NCI-H524 treated with DMSO at 0.1 percent for 48 hours (cell line): ENCODE measurements at regions not wholly inside any gene's neighbourhood (a gene's known extent, or its start where the extent isn't known, plus 50 kb on each side); places are given as distances from the start of the nearest gene placed in this dataset.
"Not testable (repeated sequence)": the region's sequence is repeated elsewhere in the genome, so short reads cannot be mapped to it uniquely, and the experiment has no call there.

ENCODE experiments used
- DNase-seq: peaks from one replicate; lab custom pipeline; 2025; lab: John Stamatoyannopoulos, UW

DNA sequence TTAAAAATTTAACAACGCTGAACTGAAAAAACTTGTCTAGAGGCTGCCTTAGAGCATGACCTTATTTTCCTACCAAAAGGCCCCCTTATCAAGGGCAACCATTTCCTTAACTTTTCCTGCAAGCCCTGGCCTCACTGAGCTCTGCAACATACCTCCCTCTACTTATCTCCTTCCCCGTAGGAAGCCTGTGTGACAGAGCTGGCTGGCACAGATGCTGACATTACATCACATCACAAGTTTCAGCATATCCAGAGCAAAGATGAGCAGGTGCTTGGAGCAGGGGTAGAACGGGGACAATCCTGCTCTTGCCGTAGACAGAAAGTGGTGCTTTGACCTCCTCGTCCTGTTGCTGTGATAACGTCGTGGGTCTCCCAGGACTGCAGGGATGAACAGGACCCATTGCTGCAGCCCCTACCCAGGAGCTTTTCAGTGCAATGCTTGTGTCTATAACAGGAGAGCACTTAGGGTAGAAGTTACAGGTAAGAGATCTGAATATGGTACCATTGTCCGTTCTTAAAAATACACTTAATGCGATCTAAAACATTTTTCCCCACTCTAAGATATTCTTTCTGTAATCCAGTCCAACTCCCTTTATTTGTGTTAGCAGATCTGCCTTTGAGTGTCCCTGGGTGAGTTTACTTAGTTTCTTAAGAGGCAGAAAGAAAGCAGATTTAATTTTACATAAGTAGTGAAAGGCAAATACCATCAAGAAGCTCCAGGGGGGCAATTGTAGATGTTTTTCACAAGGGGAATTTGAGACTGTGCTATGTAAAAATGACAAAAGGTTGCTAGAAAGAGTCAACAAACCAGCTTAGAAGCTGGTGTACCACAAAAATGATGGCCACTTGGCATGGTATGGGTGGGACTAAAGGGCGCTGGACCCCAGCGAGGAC, 101.9 kb upstream of the EFNA5 start:
- no peak for DNase-seq

DNA sequence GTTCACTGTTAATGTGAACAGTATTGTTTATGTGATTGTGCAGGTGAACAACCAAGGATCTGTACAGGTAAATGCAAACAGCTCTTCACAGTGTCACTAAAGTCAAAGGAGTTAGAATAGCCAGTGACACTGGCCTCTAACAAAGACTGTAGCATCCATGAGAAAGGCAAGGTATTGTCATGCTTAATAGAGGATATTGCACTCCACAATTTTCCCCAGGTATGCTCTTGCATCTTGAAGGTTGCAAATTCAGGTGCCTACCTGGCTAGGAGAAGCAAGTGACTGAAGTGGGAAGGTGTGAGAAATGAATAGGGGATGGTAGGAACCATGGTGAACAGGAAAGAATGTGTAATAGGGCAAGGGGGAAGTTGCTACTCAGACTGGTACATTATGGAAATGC, 101.2 kb upstream of the EFNA5 start:
- no peak for DNase-seq

DNA sequence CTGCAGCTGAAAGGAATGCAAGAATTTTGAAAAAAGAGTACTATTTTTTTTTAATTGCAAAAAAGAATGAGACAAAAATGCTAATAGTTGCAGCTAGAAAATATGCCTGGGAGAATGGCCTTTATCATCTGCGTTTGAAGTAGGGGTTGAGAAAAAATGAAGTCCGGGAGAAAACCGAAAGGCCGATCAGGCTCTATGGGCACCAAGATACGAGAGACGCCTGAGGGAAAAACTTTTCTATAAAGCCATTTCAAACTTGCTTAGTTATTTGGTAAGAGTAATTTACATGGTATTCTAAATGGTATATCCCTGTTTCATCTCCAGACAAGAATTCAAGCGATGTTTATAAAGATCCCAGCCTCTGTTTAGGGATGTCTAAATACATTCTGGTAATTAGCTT, 99.3 kb upstream of the EFNA5 start:
- no peak for DNase-seq

GRCh38 chr5:107769519-107769918, 98.8 kb upstream of the EFNA5 start:
- DNase-seq: no peak

DNA sequence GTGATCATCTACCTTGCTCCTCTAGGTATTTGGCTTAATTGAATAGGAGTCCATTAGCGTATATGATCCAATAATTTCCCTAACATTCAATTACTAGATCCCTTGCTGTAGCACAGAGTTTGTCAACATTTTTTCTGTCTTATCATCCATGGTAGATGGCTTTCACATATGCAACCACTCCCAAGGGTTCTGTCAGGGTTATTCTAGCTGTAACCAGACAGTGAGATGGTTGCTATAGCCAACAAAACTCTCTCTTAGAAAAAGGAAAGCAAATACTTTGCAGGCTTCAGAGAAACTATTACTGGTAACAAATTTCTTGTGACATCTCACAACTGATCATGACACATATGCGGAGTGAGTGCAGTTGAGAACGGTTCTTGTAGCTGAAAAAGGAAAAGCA, 96.2 kb upstream of the EFNA5 start:
- DNase-seq: no peak

DNA sequence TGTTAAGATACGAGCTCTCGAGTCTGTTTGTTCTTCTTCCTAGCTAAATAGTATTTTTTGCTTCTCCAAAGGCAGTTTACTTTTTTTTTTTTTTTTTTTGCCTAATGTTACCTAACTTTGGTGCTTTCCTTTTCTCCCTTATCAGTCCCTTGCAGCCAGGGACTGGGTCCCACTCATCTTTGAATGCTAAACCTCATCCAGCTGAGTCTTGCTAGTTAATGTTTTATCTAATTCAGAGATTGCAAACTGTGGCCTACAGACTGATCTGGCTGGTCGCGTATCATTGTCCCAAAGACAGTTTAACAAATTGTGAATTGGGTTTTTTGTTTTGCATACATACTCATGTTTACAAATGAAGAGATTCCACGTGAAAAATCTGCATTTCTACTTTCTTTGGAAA, 95.7 kb upstream of the EFNA5 start:
- DNase-seq: no peak

DNA sequence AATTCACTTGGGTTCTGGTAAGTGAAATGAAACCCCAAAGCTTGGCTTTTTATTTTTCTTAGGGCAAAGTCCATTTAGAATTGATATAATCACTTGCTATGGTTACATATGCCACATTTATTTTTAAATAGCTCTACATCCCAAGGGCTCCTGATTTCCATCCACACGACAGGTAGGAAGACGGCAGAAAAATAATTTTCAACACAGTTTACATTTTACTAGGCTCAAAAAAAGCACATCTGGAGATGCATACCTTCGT, 95.0 kb upstream of the EFNA5 start:
- DNase-seq: no peak

DNA sequence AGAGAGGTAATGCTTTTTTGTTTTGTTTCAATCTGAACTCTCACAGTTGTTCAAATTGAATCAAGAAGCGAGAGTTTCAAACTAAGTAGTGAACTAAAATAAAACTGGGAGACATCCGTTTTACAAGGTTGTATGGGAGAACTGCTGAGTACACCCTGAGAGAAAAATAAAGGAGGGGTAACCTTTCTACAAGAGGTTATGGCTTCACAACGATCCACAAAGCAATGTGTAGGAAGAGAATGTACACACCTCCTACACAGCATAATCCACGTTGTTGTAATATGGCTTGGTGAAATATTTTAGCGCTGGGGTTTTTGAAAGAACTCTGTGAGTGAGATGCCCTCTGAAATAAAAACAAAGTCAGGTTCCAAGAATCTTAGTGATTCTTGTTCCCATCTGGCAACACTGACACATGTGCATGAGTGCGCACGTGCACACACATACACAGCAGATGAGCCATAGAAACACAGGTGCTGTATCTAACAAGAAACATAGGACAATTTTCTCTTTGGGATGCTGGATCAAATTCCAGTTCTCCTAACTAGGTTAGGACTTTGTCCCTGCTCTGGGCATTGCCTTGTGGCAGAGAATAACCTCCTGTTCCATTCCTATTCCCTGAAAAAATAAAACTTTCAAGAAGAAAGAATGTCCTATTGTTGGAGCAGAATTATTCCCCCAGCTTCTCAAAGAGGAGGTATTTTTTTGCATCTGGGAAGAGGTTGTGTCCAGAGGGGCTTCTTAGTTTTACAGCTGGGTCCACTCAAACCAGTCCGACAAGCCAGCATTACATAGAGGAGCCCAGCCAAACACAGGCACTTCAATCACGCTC, 94.5 kb upstream of the EFNA5 start:
- no peak for DNase-seq

- no peak for DNase-seq
Observed at GRCh38 chr5:107764282-107764681, 93.5 kb upstream of the EFNA5 start.

DNA sequence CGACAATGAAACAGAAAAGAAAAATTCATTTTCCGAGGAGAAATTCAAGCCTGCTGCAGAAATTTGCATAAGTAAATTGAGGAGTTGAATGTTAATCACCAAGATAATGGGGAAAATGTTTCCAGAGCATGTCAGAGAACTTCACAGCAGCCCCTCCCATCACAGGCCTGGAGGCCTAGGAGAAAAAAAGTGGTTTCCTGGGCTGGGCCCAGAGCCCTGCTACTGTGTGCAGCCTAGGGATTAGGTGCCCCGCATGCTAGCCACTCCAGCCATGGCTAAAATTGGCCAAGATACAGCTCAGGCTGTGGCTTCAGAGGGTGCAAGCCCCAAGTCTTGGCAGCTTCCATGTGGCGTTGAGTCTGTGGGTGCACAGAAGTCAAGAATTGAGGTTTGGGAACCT, 82.7 kb upstream of the EFNA5 start:
- no peak for DNase-seq

- DNase-seq: no peak
Observed at GRCh38 chr5:107744418-107745330, 73.9 kb upstream of the EFNA5 start.

GRCh38 chr5:107743373-107744000, 72.8 kb upstream of the EFNA5 start:
- DNase-seq: no peak

DNA sequence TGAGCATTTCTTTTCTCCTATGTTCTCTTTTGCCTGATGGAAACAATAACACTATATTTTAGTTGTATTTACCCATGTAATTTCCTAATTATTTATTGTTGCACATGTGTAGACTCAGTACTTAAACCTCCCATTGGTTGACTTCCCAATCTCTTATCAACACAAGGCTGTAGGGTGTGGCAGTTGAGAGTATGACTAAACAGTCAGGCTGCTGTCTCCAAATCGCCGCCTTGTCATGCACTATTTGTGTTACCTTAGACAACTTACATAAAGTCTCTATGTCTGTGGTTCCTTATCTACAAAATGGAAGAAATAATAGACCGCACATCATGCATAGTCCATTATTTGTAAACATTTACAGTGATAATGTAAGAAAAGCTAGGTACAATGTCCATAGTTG, 68.9 kb upstream of the EFNA5 start:
- DNase-seq: no peak

DNA sequence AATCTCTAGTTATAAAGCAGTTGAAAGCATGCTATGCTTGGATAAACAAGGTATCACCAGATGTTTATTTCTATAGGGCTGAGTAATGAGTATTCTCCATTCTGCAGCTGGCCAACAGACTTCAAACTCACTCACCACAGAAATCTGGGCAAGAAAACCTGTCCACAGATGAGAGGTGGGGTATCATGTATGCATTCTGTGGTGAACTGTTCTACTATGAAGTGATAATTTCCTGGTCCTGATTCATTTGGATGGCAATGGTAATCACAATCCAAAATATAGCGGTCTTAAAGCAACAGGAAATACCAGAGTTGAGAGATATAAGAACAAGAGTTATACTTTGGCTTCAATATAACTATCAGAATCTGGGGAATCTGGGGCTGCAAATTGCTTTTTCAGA, 65.9 kb upstream of the EFNA5 start:
- DNase-seq: no peak

DNA sequence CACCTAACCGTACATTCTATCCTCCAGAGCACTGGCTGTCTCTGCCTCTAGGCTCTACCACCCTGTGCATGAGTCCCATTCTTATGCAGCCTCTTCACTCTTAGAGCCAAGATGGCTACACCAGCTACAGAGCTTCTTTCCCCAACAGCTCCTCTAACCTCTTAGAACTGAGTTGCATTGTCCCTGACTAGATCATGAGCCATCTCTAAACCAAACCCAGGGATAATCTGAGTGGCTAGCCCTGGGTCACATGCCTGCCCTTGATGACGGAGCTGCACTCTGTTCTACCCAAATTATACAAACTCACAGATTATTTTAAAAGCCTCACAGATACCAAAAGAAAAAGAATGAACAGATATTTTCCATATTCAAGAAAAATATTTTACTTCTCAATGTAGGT, 65.4 kb upstream of the EFNA5 start:
- not testable (repeated sequence) for DNase-seq

GRCh38 chr5:107735558-107735957, 64.8 kb upstream of the EFNA5 start:
- no peak for DNase-seq

DNA sequence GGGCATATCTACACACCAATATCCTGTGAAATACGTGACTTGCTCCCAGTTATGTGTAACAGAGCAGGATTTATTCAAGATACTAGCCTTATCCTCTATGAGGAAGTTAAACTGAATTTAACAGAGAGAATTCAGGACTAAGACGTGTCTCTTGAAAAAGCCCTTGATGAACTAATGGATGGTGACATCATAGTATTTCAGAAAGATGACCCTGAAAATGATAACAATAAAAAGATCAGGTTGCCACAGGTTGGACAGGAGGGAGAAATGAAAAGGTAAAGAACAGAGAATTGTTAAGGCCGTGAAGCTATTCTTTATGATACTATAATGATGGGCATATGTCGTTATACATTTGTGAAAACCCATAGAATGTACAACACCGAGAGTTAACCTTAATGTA, 56.2 kb upstream of the EFNA5 start:
- no peak for DNase-seq

DNA sequence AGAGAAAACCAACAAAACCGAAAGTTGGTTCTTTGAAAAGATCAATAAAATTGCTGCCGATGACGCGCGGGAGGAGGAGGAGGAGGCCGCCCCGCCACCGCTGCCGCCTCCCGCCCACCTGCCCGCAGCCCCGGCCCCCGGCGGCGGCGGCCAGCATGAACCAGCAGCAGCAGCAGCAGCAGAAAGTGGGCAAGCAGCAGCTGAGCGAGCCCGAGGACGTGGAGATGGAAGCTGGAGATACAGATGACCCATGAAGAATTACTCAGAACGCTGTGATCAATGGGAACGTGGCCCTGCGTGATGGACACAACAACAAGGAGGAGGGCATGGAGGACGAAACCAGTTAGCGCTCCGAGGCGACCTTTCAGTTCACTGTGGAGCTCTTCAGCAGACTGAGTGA, 53.9 kb upstream of the EFNA5 start:
- DNase-seq: no peak

DNA sequence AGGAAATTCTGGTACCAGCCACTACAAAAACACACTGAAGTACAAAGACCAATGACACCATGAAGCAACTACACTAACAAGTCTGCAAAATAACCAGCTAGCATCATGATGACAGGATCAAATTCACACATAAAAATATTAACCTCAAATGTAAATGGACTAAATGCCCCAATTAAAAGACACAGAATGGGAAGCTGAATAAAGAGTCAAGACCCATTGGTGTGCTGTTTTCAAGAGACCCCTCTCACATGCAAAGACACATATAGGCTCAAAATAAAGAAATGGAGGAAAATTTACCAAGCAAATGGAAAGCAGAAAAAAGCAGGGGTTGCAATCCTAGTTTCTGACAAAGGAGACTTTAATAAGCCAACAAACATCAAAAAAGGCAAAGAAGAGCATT, 50.5 kb upstream of the EFNA5 start:
- DNase-seq: not testable (repeated sequence)
